Astrocyte of the cerebellum (primary cell): ENCODE measurements at regions not wholly inside any gene's neighbourhood (a gene's known extent, or its start where the extent isn't known, plus 50 kb on each side); places are given as distances from the start of the nearest gene placed in this dataset.
A peak's percentile ranks its signal among the peaks of the same experiment; 100 is the strongest.

Source experiments
- DNase-seq: peaks from one replicate; pipeline ENCODE4 v3.0.0-alpha.2; 2011; ENCODE audit warnings: low read depth
- H3K4me3 ChIP-seq: 2 replicates; pipeline ENCODE4 v1.5.1; 2011; ENCODE audit warnings: mild to moderate bottlenecking, low read depth, low read length, moderate library complexity
- CTCF ChIP-seq: IDR thresholded peaks from 2 replicates; pipeline ENCODE4 v1.5.1; 2012; ENCODE audit warnings: low read length, low read depth, moderate library complexity, mild to moderate bottlenecking; ENCODE audit errors: missing control alignments
- in situ Hi-C: cut with HindIII; loops from 2 replicates; pipeline ENCODE4 v1.10.0; 2017; ENCODE audit warnings: low sequenced_read_pairs

- no peak for DNase-seq
- TF ChIP-seq CTCF, result no peak
- H3K4me3 ChIP-seq, result no peak overlapping the region
- in situ Hi-C loops, result no loop called here
These were observed 87.0 kb upstream of the PPP2R3A start for GRCh38 chr3:135878501-135878900.

GRCh38 chr3:135885885-135886284 is 79.6 kb upstream of the PPP2R3A start:
- no peak for DNase-seq
- TF ChIP-seq CTCF, result no peak
- in situ Hi-C loops, result no loop called here
- H3K4me3 ChIP-seq, result no peak overlapping the region

GRCh38 chr3:135887220-135887619 is 78.3 kb upstream of the PPP2R3A start:
- in situ Hi-C loops, result no loop called here
- no peak for TF ChIP-seq CTCF
- peak; percentile 8 for DNase-seq
- H3K4me3 ChIP-seq, result no peak overlapping the region

GRCh38 chr3:135889443-135889842 is 76.1 kb upstream of the PPP2R3A start:
- in situ Hi-C loops, result no loop called here
- H3K4me3 ChIP-seq, result no peak overlapping the region
- no peak for DNase-seq
- TF ChIP-seq CTCF, result no peak

- TF ChIP-seq CTCF, result no peak
These were observed 74.4 kb upstream of the PPP2R3A start for GRCh38 chr3:135891121-135891520.

GRCh38 chr3:135895106-135895733 is 70.3 kb upstream of the PPP2R3A start:
- peak; percentile 72 for DNase-seq
- H3K4me3 ChIP-seq, result no peak overlapping the region
- in situ Hi-C loops, result no loop called here
- peak; percentile 94 for TF ChIP-seq CTCF

More at GRCh38 chr3:135891121-135891520, 74.4 kb upstream of the PPP2R3A start:
- no peak overlapping the region for H3K4me3 ChIP-seq
- DNase-seq, result peak; percentile 4
- in situ Hi-C loops, result no loop called here
